ENCODE measurements at regions not wholly inside any gene's neighbourhood (a gene's known extent, or its start where the extent isn't known, plus 50 kb on each side); places are given as distances from the start of the nearest gene placed in this dataset.

- Histone ChIP-seq H3K4me3 (replicated peaks in 1 of 4; ENCODE audit: control extremely low read depth in 1 of 4, insufficient read depth in 1 of 4, low read depth in 3 of 4, low read length in 4 of 4) (no peak overlapping the region), H4K20me1 (ENCODE audit: control insufficient read depth, extremely low read depth, insufficient read depth, low read length) (no peaks in the 10 kb centered on the region), H3K9ac (ENCODE audit: insufficient read depth, low read length) (no peak overlapping the region), H3K4me1 (ENCODE audit: control insufficient read depth, extremely low read depth, insufficient read depth, low read length) (no peaks in the 10 kb centered on the region), H3K36me3 (ENCODE audit: control insufficient read depth, insufficient read depth, low read length) (no peaks in the 10 kb centered on the region), H3K9me3 (ENCODE audit: control insufficient read depth, insufficient read depth, low read depth, low read length) (no peaks in the 10 kb centered on the region), H2AFZ (ENCODE audit: low read length) (no peak overlapping the region), H3K4me2 (ENCODE audit: extremely low read depth, insufficient read depth, low read length) (no peak overlapping the region), H3K27ac (ENCODE audit: insufficient read depth, low read length) (no peak overlapping the region), H3K27me3 (ENCODE audit: control insufficient read depth, insufficient read depth, low read length) (no peaks in the 10 kb centered on the region), H3K79me2 (ENCODE audit: control insufficient read depth, insufficient read depth, low read length) (no peaks in the 10 kb centered on the region)
- DNase-seq (ENCODE audit: low read depth in 2 of 2): peak; percentile 87 to 95
- TF ChIP-seq EZH2 (IDR thresholded peaks at IDR 0.05; ENCODE audit: low read length, missing control alignments) (no peak), CTCF (conservative IDR thresholded peaks at IDR 0.05 in 1 of 2, IDR thresholded peaks at IDR 0.05 in 1 of 2; ENCODE audit: low read depth in 1 of 2, low read length in 2 of 2) (no peak)
Measured at GRCh38 chr2:82837588-82838304, 1621.3 kb downstream of the SUCLG1 start.

- no peaks in the 10 kb centered on the region for H3K27me3 ChIP-seq (ENCODE audit: control insufficient read depth, insufficient read depth, low read length)
Measured at GRCh38 chr2:82834893-82835292, 1624.2 kb downstream of the SUCLG1 start.

GRCh38 chr2:82827426-82827825, 1631.7 kb downstream of the SUCLG1 start:
- no peak overlapping the region for H3K9ac ChIP-seq (ENCODE audit: insufficient read depth, low read length)
- no peaks in the 10 kb centered on the region for H3K9me3 ChIP-seq (ENCODE audit: control insufficient read depth, insufficient read depth, low read depth, low read length)
- H3K79me2 ChIP-seq (ENCODE audit: control insufficient read depth, insufficient read depth, low read length): no peaks in the 10 kb centered on the region
- H3K4me3 ChIP-seq (replicated peaks in 1 of 4; ENCODE audit: control extremely low read depth in 1 of 4, insufficient read depth in 1 of 4, low read depth in 3 of 4, low read length in 4 of 4): no peak overlapping the region
- no peak overlapping the region for H3K27ac ChIP-seq (ENCODE audit: insufficient read depth, low read length)
- H3K27me3 ChIP-seq (ENCODE audit: control insufficient read depth, insufficient read depth, low read length): no peaks in the 10 kb centered on the region
- no peak overlapping the region for H2AFZ ChIP-seq (ENCODE audit: low read length)
- H3K4me2 ChIP-seq (ENCODE audit: extremely low read depth, insufficient read depth, low read length): no peak overlapping the region
- no peak for DNase-seq (ENCODE audit: low read depth in 2 of 2)
- no peaks in the 10 kb centered on the region for H4K20me1 ChIP-seq (ENCODE audit: control insufficient read depth, extremely low read depth, insufficient read depth, low read length)
- TF ChIP-seq EZH2 (IDR thresholded peaks at IDR 0.05; ENCODE audit: low read length, missing control alignments) (no peak), CTCF (conservative IDR thresholded peaks at IDR 0.05 in 1 of 2, IDR thresholded peaks at IDR 0.05 in 1 of 2; ENCODE audit: low read depth in 1 of 2, low read length in 2 of 2) (no peak)
- H3K4me1 ChIP-seq (ENCODE audit: control insufficient read depth, extremely low read depth, insufficient read depth, low read length): no peaks in the 10 kb centered on the region
- H3K36me3 ChIP-seq (ENCODE audit: control insufficient read depth, insufficient read depth, low read length): no peaks in the 10 kb centered on the region

More at GRCh38 chr2:82834893-82835292, 1624.2 kb downstream of the SUCLG1 start:
- H3K4me1 ChIP-seq (ENCODE audit: control insufficient read depth, extremely low read depth, insufficient read depth, low read length): no peaks in the 10 kb centered on the region
- no peak overlapping the region for H3K4me2 ChIP-seq (ENCODE audit: extremely low read depth, insufficient read depth, low read length)
- H3K9ac ChIP-seq (ENCODE audit: insufficient read depth, low read length): no peak overlapping the region
- DNase-seq (ENCODE audit: low read depth in 2 of 2): no peak
- H3K9me3 ChIP-seq (ENCODE audit: control insufficient read depth, insufficient read depth, low read depth, low read length): no peaks in the 10 kb centered on the region
- H3K79me2 ChIP-seq (ENCODE audit: control insufficient read depth, insufficient read depth, low read length): no peaks in the 10 kb centered on the region
- H3K36me3 ChIP-seq (ENCODE audit: control insufficient read depth, insufficient read depth, low read length): no peaks in the 10 kb centered on the region
- H4K20me1 ChIP-seq (ENCODE audit: control insufficient read depth, extremely low read depth, insufficient read depth, low read length): no peaks in the 10 kb centered on the region
- no peak overlapping the region for H2AFZ ChIP-seq (ENCODE audit: low read length)
- no peak overlapping the region for H3K4me3 ChIP-seq (replicated peaks in 1 of 4; ENCODE audit: control extremely low read depth in 1 of 4, insufficient read depth in 1 of 4, low read depth in 3 of 4, low read length in 4 of 4)
- no peak overlapping the region for H3K27ac ChIP-seq (ENCODE audit: insufficient read depth, low read length)
- TF ChIP-seq EZH2 (IDR thresholded peaks at IDR 0.05; ENCODE audit: low read length, missing control alignments): no peak
- no peak for TF ChIP-seq CTCF (conservative IDR thresholded peaks at IDR 0.05 in 1 of 2, IDR thresholded peaks at IDR 0.05 in 1 of 2; ENCODE audit: low read depth in 1 of 2, low read length in 2 of 2)

Measured in fibroblast of lung (primary cell).